HL-60 (cell line): ENCODE measurements at regions not wholly inside any gene's neighbourhood (a gene's known extent, or its start where the extent isn't known, plus 50 kb on each side); places are given as distances from the start of the nearest gene placed in this dataset.

ENCODE experiments used
- POLR2AphosphoS5 ChIP-seq: IDR thresholded peaks from 2 replicates; pipeline ENCODE4 v1.6.1; 2012; ENCODE audit warnings: low read depth
- SPI1 ChIP-seq: IDR thresholded peaks from 2 replicates; pipeline ENCODE4 v1.6.1; 2012; ENCODE audit warnings: low read depth, mild to moderate bottlenecking, borderline replicate concordance
- TF ChIP-seq, protein P1 (sequence below): IDR thresholded peaks from one replicate; pipeline ENCODE4 v1.5.1; 2011; ENCODE audit warnings: low read length, control low read depth, inconsistent platforms; ENCODE audit not compliant: insufficient read depth
- TF ChIP-seq, protein P2 (sequence below): IDR thresholded peaks from 2 replicates; pipeline ENCODE4 v1.6.1; 2012; ENCODE audit warnings: low read depth; ENCODE audit not compliant: insufficient replicate concordance

DNA sequence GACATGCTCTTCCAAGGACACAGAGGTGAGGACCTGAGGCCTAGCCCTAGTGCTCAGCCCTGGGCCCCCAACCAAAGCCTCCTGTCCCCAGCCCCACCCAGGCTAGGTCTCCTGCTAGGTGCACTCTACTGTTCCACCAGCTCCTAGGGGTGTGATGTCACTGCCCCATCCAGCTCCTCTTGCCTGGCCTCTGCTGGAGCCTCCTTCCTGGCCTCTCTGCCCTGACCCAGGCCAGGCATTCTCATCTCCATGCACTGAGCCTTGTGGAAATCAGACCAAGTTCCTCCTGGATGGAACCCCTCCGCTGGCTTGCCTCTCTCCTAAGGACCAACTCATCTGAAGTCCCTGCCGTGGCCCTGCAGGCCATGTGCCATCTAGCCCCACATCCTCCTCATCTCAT lies 156.8 kb downstream of the INHBB start:
- TF ChIP-seq, protein P1, sequence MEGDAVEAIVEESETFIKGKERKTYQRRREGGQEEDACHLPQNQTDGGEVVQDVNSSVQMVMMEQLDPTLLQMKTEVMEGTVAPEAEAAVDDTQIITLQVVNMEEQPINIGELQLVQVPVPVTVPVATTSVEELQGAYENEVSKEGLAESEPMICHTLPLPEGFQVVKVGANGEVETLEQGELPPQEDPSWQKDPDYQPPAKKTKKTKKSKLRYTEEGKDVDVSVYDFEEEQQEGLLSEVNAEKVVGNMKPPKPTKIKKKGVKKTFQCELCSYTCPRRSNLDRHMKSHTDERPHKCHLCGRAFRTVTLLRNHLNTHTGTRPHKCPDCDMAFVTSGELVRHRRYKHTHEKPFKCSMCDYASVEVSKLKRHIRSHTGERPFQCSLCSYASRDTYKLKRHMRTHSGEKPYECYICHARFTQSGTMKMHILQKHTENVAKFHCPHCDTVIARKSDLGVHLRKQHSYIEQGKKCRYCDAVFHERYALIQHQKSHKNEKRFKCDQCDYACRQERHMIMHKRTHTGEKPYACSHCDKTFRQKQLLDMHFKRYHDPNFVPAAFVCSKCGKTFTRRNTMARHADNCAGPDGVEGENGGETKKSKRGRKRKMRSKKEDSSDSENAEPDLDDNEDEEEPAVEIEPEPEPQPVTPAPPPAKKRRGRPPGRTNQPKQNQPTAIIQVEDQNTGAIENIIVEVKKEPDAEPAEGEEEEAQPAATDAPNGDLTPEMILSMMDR, result no peak
- TF ChIP-seq POLR2AphosphoS5 (no peak), SPI1 (no peak)
- TF ChIP-seq, protein P2, sequence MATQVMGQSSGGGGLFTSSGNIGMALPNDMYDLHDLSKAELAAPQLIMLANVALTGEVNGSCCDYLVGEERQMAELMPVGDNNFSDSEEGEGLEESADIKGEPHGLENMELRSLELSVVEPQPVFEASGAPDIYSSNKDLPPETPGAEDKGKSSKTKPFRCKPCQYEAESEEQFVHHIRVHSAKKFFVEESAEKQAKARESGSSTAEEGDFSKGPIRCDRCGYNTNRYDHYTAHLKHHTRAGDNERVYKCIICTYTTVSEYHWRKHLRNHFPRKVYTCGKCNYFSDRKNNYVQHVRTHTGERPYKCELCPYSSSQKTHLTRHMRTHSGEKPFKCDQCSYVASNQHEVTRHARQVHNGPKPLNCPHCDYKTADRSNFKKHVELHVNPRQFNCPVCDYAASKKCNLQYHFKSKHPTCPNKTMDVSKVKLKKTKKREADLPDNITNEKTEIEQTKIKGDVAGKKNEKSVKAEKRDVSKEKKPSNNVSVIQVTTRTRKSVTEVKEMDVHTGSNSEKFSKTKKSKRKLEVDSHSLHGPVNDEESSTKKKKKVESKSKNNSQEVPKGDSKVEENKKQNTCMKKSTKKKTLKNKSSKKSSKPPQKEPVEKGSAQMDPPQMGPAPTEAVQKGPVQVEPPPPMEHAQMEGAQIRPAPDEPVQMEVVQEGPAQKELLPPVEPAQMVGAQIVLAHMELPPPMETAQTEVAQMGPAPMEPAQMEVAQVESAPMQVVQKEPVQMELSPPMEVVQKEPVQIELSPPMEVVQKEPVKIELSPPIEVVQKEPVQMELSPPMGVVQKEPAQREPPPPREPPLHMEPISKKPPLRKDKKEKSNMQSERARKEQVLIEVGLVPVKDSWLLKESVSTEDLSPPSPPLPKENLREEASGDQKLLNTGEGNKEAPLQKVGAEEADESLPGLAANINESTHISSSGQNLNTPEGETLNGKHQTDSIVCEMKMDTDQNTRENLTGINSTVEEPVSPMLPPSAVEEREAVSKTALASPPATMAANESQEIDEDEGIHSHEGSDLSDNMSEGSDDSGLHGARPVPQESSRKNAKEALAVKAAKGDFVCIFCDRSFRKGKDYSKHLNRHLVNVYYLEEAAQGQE, result no peak
